PC-3 (cell line): ENCODE measurements at regions not wholly inside any gene's neighbourhood (a gene's known extent, or its start where the extent isn't known, plus 50 kb on each side); places are given as distances from the start of the nearest gene placed in this dataset.
"Not testable (repeated sequence)": the region's sequence is repeated elsewhere in the genome, so short reads cannot be mapped to it uniquely, and the experiment has no call there.

Source experiments
- ATAC-seq: fragments of 200-7000 bp; cut with Tn5 transposase; 2 replicates; pipeline ENCODE4 v1.9.1; 2020; ENCODE audit warnings: mild to moderate bottlenecking, moderate library complexity
- BruUV-seq: library from RNA; stranded (reverse); fragments of 400-500 nt; replicated peaks from 2 replicates; lab custom pipeline; 2021; lab: Mats Ljungman, UMichigan
- CTCF ChIA-PET: fragments of 300-600 bp; sonication (Branson Sonifier 250); formaldehyde crosslinking; loops from one replicate; lab custom pipeline; 2022; ENCODE audit warnings: antibody characterized with exemption; lab: Charles Lee
- POLR2A ChIA-PET: fragments of 300-600 bp; sonication (Branson Sonifier 250); formaldehyde crosslinking; loops from one replicate; lab custom pipeline; 2022; ENCODE audit warnings: antibody characterized with exemption; ENCODE audit not compliant: unreplicated experiment; lab: Charles Lee
- DNase-seq: peaks from one replicate; pipeline ENCODE4 v3.0.0-alpha.2; 2015
- H2AFZ ChIP-seq: fragments of 300-600 bp; sonication (generic); 2 replicates; pipeline ENCODE4 v1.6.0; 2016; ENCODE audit warnings: antibody characterized with exemption, low read length
- H3F3A ChIP-seq: fragments of 300-600 bp; sonication (generic); one replicate; pipeline ENCODE4 v1.6.0; 2017; ENCODE audit warnings: antibody characterized with exemption, low read length, control low read depth, mild to moderate bottlenecking; ENCODE audit not compliant: unreplicated experiment
- H3K27ac ChIP-seq: fragments of 300-600 bp; sonication (generic); 2 replicates; pipeline ENCODE4 v1.5.1; 2016; ENCODE audit warnings: mild to moderate bottlenecking, low read length
- H3K27me3 ChIP-seq: fragments of 300-600 bp; sonication (generic); 2 replicates; pipeline ENCODE4 v1.6.1; 2016; ENCODE audit warnings: low read length, mixed read lengths
- H3K36me3 ChIP-seq: fragments of 300-600 bp; sonication (generic); 2 replicates; pipeline ENCODE4 v1.6.1; 2016; ENCODE audit warnings: low read depth, mixed run types, low read length, mixed read lengths
- H3K4me1 ChIP-seq: fragments of 300-600 bp; sonication (generic); 2 replicates; pipeline ENCODE4 v1.5.1; 2016; ENCODE audit warnings: low read length; ENCODE audit not compliant: insufficient read depth
- H3K4me2 ChIP-seq: fragments of 300-600 bp; sonication (generic); 2 replicates; pipeline ENCODE4 v1.6.0; 2016; ENCODE audit warnings: low read length
- H3K4me3 ChIP-seq: fragments of 300-600 bp; sonication (generic); 2 replicates; pipeline ENCODE4 v1.5.1; 2016; ENCODE audit warnings: mild to moderate bottlenecking, low read length, mixed read lengths
- H3K79me2 ChIP-seq: fragments of 300-600 bp; sonication (generic); 2 replicates; pipeline ENCODE4 v1.6.1; 2017; ENCODE audit warnings: low read length, mixed read lengths
- H3K9ac ChIP-seq: fragments of 300-600 bp; sonication (generic); 2 replicates; pipeline ENCODE4 v1.6.0; 2016; ENCODE audit warnings: mild to moderate bottlenecking, low read length
- H3K9me2 ChIP-seq: fragments of 300-600 bp; sonication (generic); replicated peaks from 2 replicates; pipeline ENCODE4 v1.6.1; 2016; ENCODE audit warnings: mixed run types, low read length, mixed read lengths
- H3K9me3 ChIP-seq: fragments of 300-600 bp; sonication (generic); 2 replicates; pipeline ENCODE4 v1.6.1; 2016; ENCODE audit warnings: low read length, mixed read lengths
- H4K20me1 ChIP-seq: fragments of 300-600 bp; sonication (generic); 2 replicates; pipeline ENCODE4 v1.6.1; 2016; ENCODE audit warnings: low read length, mixed read lengths
- EZH2 ChIP-seq: fragments of 300-600 bp; sonication (generic); IDR thresholded peaks from one replicate; pipeline ENCODE4 v1.6.1; 2017; ENCODE audit warnings: antibody characterized with exemption, mild to moderate bottlenecking, low read length; ENCODE audit not compliant: unreplicated experiment
- EZH2phosphoT487 ChIP-seq: fragments of 300-600 bp; sonication (generic); IDR thresholded peaks from 2 replicates; pipeline ENCODE4 v1.6.1; 2018; ENCODE audit warnings: mild to moderate bottlenecking, antibody characterized with exemption, low read length, borderline replicate concordance
- intact Hi-C: fragments of 100-400 bp; cut with micrococcal nuclease; formaldehyde crosslinking; loops from 2 replicates; pipeline ENCODE4 v1.9.0; 2023
- TF ChIP-seq, protein P1 (sequence below): fragments of 300-600 bp; sonication (generic); conservative IDR thresholded peaks from 2 replicates; pipeline ENCODE4 v1.5.1; 2017; ENCODE audit warnings: antibody characterized with exemption, low read depth, mild to moderate bottlenecking, low read length

DNA sequence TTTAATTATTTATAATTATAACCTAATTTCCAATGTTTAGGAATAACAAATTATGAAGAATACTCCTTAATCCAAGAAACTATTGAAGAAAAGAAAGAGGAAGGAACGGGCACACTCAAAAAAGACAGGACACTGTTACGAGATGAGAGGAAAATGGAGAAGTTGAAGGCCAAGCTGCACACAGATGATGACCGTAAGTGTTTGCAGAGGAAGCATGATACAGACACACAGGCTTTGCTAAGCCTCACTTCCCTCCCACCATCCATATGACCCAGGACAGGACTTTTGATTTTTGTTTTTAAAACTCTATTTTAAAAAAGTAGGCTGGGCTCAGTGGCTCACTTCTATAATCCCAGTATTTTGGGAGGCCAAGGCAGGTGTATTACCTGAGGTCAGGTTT lies 389.4 kb upstream of the TPM1 start:
- ChIA-PET CTCF (no interaction called here), POLR2A (no interaction called here)
- intact Hi-C loops: no loop called here
- H3K27ac ChIP-seq: no peak overlapping the region
- no peaks in the 10 kb centered on the region for H3K27me3 ChIP-seq
- H3K36me3 ChIP-seq: no peaks in the 10 kb centered on the region
- ATAC-seq (no peak), DNase-seq (no peak)
- no peak overlapping the region for H3K4me2 ChIP-seq
- H3K4me1 ChIP-seq: peaks cover 2% of the 10 kb centered on the region
- H3K79me2 ChIP-seq: no peaks in the 10 kb centered on the region
- no peaks in the 10 kb centered on the region for H4K20me1 ChIP-seq
- no peaks in the 10 kb centered on the region for H3K9me3 ChIP-seq
- no peak overlapping the region for H3K4me3 ChIP-seq
- TF ChIP-seq EZH2phosphoT487: no peak
- TF ChIP-seq, protein P1, sequence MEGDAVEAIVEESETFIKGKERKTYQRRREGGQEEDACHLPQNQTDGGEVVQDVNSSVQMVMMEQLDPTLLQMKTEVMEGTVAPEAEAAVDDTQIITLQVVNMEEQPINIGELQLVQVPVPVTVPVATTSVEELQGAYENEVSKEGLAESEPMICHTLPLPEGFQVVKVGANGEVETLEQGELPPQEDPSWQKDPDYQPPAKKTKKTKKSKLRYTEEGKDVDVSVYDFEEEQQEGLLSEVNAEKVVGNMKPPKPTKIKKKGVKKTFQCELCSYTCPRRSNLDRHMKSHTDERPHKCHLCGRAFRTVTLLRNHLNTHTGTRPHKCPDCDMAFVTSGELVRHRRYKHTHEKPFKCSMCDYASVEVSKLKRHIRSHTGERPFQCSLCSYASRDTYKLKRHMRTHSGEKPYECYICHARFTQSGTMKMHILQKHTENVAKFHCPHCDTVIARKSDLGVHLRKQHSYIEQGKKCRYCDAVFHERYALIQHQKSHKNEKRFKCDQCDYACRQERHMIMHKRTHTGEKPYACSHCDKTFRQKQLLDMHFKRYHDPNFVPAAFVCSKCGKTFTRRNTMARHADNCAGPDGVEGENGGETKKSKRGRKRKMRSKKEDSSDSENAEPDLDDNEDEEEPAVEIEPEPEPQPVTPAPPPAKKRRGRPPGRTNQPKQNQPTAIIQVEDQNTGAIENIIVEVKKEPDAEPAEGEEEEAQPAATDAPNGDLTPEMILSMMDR: no peak
- TF ChIP-seq EZH2: no peak
- no peaks in the 10 kb centered on the region for H3K9me2 ChIP-seq
- no TSS peak for BruUV-seq
- no peak overlapping the region for H2AFZ ChIP-seq
- H3F3A ChIP-seq: no peaks in the 10 kb centered on the region
- H3K9ac ChIP-seq: no peak overlapping the region

GRCh38 chr15:62656071-62656470 lies 386.5 kb upstream of the TPM1 start:
- ATAC-seq (no peak), DNase-seq (no peak)
- Histone ChIP-seq H3K9me3 (no peaks in the 10 kb centered on the region), H3F3A (no peaks in the 10 kb centered on the region), H4K20me1 (no peaks in the 10 kb centered on the region), H3K27ac (no peak overlapping the region), H3K4me2 (no peak overlapping the region), H3K79me2 (no peaks in the 10 kb centered on the region), H2AFZ (no peak overlapping the region), H3K4me3 (no peak overlapping the region), H3K27me3 (no peaks in the 10 kb centered on the region), H3K9ac (no peak overlapping the region), H3K4me1 (no peaks in the 10 kb centered on the region), H3K9me2 (no peaks in the 10 kb centered on the region), H3K36me3 (no peaks in the 10 kb centered on the region)
- CTCF ChIA-PET: no interaction called here
- intact Hi-C loops: no loop called here
- BruUV-seq: no TSS peak
- TF ChIP-seq, protein P1: no peak
- TF ChIP-seq EZH2phosphoT487 (no peak), EZH2 (no peak)
- POLR2A ChIA-PET: no interaction called here

DNA sequence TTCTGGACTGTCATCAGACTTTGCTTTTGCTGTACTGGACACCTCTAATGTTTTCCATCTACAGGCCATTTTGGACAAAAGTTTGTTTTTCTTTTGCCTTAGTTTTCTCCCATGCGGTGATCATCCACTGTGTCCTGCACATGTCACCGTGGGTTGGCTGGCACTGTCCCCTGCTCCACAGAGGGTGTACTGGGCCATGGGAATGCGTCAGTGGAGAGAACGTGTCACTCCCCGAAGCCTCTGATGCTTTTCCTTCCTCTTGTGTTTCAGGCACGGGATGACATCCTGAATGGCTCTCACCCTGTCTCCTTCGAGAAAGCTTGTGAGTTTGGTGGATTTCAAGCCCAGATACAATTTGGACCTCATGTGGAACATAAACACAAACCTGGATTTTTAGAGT lies 385.0 kb upstream of the TPM1 start:
- H3K27ac ChIP-seq, H3K9me2 ChIP-seq, H2AFZ ChIP-seq, H3K36me3 ChIP-seq, H3K4me1 ChIP-seq, H3K27me3 ChIP-seq, H3K4me2 ChIP-seq, POLR2A ChIA-PET, H3K4me3 ChIP-seq, H3K79me2 ChIP-seq, ATAC-seq, CTCF ChIA-PET, H3K9me3 ChIP-seq, H3F3A ChIP-seq, intact Hi-C loops, H3K9ac ChIP-seq, BruUV-seq, H4K20me1 ChIP-seq, DNase-seq: not testable (repeated sequence)
